ENCODE measurements at regions not wholly inside any gene's neighbourhood (a gene's known extent, or its start where the extent isn't known, plus 50 kb on each side); places are given as distances from the start of the nearest gene placed in this dataset.

DNA sequence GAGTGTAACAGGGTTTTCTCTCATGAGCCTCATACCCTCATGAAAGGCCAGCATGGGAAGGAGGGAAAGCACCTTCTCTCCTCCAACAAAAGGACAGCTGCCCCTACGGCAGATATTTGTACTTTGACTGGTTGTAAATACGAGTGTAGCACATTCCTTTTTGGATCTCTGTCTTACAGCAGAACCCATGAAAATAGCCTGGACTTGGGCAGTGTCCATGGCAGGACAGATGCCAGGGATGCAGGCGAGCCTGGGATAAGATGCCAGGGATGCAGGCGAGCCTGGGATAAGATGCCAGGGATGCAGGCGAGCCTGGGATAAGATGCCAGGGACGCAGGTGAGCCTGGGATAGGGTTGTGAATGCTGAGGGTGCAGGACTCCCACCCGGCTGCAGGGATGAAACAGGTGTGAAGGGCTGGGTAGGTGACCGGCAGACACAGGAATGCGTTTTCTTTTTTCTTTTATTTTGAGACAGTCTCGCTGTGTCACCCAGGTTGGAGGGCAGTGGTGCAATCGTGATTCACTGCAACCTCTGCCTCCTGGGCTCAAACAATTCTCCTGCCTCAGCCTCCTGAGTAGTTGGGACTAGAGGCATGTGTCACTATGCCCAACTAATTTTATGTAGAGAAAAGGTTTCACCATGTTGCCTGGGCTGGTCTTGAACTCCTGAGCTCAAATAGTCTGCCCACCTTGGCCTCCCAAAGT lies 120.0 kb downstream of the BEGAIN start:
- DNase-seq (ENCODE audit: low spot score): no peak

DNA sequence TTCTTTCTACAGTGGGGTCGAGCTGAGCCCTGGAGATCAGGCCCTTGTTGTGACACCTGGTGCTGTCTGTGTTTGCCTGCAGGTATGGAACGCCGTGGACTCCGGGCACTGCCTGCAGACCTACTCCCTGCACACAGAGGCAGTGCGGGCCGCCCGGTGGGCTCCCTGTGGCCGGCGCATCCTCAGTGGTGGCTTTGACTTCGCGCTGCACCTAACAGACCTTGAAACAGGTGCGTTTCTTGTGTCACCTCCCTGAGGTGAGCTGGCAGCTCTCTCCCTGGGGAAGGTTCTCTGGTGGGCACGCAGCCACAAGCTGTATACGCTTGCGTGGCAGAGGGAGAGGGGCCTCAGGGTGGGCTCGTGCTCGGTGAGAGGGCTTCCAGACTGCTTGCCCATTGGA lies 119.3 kb downstream of the BEGAIN start:
- DNase-seq (ENCODE audit: low spot score): no peak

DNA sequence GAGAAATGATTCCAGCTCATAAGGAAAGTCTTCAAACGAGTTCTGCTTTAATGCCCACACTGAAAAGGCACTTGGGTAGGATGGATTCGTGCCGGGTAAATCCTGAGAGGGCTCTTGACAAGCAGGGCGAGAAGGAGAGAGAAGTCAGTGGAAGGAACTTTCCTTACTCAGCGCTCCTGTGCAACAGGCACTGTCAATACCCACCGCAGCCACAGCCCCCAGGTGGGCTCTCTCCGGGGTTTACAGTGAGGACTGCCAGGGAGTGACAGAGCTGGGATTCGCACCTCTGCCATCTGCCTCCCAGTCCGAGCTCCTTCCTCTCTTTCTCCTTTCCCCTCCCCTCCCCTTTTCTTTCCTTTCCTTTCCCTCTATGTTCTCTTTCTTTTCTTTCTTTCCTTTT lies 118.7 kb downstream of the BEGAIN start:
- DNase-seq (ENCODE audit: low spot score): no peak

DNA sequence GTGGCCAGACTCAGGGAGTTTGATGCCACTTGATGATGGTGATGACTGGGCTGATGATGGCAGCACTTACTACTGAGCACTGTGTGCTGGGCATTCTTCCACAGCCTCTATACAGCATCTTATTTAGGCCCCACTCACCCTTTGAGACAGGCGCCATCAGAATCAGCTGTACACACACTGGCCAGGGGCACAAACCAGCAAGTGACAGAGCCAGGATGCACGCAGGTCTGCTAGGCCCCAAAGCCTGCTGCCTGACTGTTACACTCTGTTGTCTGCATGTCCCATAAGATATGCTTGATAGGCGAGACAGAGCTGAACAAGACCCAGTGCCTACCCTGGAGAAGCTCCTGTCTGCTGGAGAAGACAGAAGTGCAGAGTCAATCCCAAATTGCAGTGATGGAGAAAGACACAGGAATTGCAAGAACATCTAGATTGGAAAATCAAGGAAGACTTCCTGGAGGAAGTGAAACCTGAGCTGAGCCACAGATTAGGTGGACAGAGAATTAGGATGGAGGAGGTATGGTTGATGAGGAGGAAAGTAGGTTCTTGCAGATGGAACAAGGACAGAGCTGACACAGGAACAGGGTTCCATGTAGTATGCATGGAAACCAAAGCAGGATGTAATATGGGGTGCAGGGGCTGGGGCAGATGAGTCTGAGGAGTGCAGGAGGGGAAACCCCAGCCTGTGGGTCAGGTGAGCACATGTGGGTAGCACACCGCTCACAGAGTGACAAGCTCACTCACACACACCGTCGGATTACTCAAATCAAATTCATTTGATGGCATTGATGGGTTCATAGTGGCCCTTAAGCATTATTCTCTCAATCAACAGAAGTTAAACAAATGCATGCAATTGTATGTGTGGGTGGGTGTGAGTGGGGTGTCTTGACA lies 117.3 kb downstream of the BEGAIN start:
- DNase-seq (ENCODE audit: low spot score): no peak

DNA sequence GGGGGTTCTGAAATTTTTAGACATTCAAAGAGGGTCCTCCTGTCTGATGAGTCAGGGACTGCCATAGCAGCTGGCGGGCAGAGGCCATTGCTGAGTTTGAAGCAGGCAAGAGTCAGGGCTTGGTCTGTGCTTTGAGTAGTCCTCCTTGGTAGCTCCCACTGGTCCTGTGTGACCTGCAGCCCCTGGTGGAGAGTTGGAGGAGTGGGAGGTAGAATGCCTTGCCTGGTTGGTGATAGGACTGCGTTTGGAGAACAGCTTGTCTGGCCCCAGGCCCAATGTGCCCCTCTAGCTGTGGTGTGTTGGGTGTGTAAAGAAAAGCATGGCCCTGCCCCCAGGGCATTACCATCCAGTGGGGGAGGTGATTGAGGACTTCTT lies 116.7 kb downstream of the BEGAIN start:
- DNase-seq (ENCODE audit: low spot score): no peak

DNA sequence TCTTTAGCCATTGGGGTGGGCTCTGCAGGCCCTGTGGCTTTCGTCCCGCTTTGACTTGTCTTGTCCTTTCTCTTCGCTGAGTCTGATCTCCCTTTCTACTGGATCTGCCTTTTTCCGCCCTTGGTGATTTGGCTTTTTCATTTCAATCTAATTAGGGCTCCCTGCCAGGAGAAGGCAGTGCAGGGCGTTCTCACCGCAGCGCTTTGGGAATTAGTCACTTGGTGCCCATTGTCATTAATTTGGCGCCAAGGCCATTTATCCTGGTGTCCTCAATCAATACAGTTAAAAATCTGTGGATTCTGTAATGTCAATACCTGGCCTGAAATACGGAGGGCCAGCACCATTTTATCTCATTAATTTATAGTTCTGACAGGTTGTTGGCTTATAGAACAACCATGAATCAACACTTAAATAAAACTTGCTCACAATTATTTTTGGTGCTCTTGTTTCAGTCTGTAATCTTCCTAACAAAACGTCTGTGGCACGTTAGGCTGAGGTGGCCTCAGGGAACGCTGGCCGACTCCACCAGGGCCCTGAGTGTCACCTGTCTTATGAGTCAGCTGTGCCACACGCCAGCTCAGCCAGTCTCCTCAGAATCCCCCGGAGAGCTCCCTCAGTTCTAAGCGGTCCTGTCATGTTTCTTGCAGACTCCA lies 115.7 kb downstream of the BEGAIN start:
- DNase-seq (ENCODE audit: low spot score): peak; percentile 71

DNA sequence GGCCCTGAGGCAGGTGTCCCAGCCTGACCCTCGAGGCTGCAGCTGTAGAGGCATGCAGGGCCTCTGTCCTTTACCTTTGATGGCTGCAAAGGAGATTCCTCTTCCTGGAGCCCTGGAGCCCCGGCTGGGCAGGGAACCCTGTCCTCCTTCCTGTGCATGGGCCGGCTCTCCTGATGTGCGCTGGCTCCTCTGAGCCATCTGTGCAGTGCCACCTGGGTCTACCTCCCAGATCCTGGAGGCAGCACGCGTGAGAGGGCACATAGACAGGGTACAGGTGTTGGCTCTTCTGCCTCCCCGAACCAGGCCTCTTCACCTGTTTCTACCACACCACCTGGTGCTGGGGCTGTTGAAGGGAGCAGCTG lies 115.1 kb downstream of the BEGAIN start:
- no peak for DNase-seq (ENCODE audit: low spot score)

DNA sequence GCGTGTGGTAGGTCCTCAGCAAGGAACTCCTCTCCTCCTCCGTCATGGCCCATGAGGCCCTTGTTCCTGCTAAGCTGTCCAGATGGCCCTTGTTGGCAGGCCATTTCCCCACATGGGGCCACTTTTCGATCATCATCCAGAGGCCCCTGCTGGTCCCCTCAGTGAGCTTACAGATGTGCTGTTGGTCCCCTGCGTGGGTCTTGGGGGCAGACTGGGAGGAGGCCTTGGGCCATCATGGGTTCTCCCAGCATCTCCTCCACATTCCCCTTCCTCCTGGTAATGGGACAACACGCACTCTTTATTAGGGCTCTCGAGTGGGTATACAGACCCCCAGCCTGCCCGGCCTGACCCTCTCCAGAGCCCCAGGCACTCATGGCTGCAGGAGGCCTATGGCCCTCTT lies 114.7 kb downstream of the BEGAIN start:
- DNase-seq (ENCODE audit: low spot score): no peak

DNA sequence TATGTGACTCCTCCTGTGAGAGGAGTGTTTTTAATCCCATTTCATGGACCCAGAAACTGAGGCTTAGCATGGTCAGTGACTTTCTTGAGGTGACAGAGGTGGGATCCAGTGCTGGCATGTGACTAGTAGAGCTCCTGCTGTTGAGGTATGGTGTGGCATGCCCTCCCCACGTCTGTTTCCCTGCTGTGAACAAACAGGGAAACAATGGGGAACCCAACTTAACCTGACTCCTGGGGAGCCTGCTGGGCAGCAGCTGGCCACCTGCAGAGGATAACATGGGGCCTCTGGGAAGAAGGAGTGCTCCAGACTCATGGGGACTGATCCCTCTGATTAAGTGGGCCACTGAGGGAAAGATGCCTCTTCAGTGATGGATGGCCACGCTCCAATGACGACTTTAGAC lies 114.0 kb downstream of the BEGAIN start:
- no peak for DNase-seq (ENCODE audit: low spot score)

DNA sequence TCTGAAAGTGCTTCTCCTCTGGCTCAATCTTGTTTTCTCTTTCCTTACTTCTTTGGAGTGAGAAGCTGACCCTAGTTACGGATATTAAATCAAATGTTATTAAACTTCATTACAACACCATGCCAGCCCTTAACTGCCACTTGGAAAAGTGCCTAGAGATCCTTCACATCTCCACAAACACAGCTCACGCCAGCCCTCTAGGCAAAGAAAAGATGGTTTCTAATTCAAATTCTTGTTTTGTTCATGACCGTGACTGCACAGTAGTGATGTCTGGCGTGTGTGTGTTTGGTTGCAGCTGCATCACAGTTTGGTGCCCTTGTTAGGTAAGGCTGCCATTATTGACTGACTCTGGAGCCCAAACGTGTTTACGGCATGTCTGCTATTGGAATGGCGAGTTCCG lies 113.0 kb downstream of the BEGAIN start:
- DNase-seq (ENCODE audit: low spot score): no peak

DNA sequence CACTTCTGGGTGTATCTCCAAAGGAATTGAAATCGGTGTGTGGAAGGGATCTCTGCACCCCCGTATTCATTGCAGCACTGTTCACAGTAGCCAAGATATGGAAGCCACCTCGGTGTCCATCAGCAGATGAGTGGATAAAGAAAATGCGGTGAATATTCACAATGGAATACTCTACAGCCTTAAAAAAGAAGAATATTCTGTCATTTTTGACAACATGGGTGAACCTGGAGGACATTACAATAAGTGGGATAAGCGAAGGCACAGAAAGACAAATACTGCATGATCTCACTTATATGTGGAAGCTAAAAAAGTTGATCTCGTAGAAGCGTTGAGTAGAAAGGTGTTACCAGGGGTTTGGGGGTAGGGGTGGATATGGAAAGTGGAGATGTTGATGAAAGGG lies 111.9 kb downstream of the BEGAIN start:
- no peak for DNase-seq (ENCODE audit: low spot score)

DNA sequence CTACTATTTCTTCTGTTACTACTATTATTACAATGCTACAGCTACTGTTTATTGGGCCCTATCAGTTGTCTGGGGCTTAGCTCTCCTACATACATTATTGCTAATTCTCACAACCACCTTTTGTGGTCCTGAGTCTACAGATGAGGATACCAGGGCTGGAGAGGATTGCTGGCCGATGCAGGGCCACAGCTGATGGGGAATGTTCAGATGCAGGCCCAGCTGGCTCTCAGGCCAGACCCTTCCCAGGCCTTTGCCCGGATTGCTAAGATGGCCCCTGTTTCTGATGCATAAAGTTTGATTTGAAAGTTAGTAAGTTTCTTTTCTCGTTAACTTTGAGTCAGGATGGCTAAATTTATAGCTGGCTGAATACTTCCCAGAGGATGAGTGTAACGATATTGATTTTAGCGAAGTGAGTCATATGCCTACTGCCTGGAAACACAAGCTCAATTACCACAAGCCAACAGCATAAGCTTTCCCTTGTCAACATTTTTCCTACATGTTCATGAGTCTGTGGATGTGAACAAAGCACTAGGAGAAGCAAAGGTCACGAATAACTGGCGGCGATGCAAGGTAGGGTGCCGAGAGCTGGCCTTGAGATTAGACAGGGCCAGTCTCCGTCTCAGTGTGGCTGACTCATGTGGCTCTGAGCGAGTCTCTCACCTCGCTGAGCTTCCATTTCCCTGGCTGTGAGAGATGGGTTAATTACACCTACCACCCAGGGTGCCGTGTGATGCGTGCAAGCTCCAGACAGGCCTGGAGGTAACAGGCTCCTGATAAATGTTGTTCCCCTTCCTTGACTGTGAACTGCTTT lies 111.0 kb downstream of the BEGAIN start:
- peak; percentile 97 for DNase-seq (ENCODE audit: low spot score)

DNA sequence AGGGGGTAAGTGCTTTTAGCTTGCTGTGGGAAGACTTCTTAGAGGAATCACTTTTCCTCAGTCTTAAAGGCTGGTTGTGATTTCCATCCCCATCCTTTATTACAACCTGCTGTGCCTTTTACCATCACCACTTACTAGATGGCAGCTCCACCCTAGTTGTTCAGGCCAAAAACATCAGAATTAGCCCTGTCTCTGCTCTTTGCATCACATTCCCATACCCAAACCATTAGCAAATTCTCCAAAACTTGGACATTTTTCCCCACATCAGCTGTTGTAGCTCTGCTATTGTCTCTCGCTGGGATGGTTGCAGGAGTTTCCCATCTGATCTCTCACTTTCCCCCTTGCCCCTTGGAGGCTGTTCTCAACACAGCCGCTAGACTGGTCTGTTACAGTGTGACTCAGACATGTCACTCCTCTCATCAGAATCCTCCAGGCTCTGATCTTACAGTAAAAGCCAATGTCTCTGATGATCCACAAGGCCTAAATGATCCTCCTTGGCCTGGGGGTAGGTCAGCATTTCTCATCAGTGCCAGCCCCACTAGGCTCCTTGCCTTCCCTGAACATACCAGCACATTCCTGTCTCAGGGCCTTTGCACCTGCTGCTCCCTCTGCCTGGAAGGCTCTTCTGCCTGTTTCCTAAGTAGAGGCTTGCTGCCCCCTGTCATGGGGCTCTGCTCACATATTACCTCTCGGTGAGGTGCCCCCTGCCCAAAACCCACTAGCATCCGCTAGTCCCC lies 102.5 kb downstream of the BEGAIN start:
- no peak for DNase-seq (ENCODE audit: low spot score)

DNA sequence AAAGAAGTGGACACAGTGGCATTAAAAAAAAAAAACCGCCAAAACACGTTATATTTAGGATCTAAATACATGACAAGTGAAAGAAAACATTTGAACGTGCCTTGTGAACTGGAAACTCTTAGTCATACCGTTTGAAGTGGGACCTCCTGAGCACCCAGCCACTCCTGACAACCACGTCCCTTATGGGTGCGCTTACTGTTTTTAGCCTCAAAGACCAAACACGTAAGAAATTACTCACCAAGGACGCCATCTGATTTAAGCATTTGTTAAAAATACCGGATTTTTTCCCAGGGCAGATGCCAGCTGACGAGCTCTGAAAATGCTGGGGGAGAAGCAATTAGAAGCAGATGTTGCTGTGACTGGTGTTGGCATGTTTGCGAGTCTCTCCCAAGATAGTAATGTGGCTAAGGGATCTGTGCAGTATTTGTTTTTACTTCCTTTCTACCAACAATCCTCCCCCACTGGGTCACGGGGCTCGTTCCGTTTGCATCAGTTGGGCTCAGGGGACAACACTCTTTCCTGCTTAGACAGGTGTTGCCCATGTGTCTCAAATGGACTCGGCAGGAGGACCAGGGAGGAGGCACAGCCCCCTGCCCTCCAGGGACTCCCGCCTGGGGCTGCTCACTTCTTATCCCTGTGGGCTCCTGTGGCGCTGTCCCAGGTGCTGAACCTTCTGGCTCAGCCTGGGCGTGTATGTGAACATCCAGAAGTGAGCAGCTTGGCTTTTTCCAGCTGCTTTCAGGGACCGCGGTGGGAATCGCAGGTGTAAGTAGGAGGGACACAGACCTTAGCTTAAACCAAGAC lies 101.0 kb downstream of the BEGAIN start:
- DNase-seq (ENCODE audit: low spot score): peak; percentile 33
